Omental fat pad (tissue), 3 donors: ENCODE measurements at regions not wholly inside any gene's neighbourhood (a gene's known extent, or its start where the extent isn't known, plus 50 kb on each side); places are given as distances from the start of the nearest gene placed in this dataset.

ENCODE experiments used
- ATAC-seq: fragments of 150-250 bp; one replicate; pipeline ENCODE4 v1.9.1; 2016; ENCODE audit warnings: mild to moderate bottlenecking, moderate library complexity; ENCODE audit not compliant: low FRiP score
- DNase-seq: peaks from one replicate; pipeline ENCODE4 v3.0.0-alpha.2; 2019; ENCODE audit warnings: low spot score
- CTCF ChIP-seq, 3 donors: fragments of 450-650 bp; IDR thresholded peaks; one replicate each; pipeline ENCODE4 v1.5.1; 2016 to 2017; ENCODE audit warnings: antibody characterized with exemption in 3 of 3, mild to moderate bottlenecking in 3 of 3, moderate library complexity in 2 of 3

- ATAC-seq = no peak
- no peak for TF ChIP-seq CTCF (IDR thresholded peaks at IDR 0.05)
- DNase-seq = no peak
Measured at GRCh38 chr14:87178277-87178676, 814.7 kb downstream of the GALC start.

DNA sequence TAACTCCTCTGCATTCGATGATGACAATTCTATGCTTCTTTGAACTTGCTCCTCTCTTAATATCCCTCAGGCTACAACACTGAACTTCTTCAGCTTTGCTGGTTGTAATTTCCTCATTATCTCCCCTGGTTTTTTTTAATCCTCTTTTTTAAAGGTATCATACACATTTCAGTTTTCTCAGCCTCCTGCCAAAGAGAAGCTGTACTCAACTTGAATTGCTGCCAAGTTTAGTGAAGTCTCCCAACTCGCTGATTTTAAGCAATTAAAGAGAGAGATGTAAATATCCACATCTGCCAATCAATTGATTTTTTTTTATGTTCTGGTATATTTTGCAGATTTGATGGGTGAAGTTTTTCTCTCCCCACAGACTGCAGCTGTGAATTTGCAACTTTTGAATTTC lies 817.8 kb downstream of the GALC start:
- TF ChIP-seq CTCF (IDR thresholded peaks at IDR 0.05) = no peak
- DNase-seq (no peak), ATAC-seq (no peak)

DNA sequence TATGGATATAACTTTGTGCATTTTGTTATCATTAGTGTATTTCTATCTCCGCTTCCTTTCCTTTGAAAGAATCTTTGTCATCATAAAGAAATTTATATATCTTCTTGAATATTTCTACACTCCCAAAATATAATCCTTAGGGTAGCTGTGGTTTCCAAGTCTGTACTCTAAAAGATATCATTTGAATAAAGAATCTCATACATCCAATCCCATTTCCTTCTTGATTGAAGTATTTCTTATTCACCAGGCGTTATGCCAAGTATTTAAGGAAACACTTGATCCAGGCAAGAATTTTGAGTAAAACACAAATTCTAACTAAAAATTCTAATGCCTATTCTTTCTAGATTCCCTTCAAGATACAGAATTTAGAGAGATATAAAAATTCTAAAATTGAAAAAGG lies 821.8 kb downstream of the GALC start:
- no peak for TF ChIP-seq CTCF (IDR thresholded peaks at IDR 0.05)
- ATAC-seq = no peak
- no peak for DNase-seq

DNA sequence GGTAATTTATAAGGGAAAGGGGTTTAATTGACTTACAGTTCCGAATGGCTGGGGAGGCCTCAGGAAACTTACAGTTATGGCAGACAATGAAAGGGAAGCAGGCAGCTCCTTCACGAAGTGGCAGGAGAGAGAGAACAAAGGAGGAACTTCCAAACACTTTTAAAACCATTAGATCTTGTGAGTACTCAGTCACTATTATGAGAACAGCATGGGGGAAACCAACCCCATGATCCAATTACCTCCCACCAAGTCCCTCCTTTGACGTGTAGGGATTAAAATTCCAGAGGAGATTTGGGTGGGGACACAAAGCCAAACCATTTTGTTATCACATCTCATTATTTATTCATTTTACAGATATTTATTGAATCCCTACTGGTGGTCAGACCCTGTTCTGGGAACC lies 822.8 kb downstream of the GALC start:
- no peak for TF ChIP-seq CTCF (IDR thresholded peaks at IDR 0.05)
- ATAC-seq = no peak
- no peak for DNase-seq

- ATAC-seq (no peak), DNase-seq (no peak)
- TF ChIP-seq CTCF (IDR thresholded peaks at IDR 0.05) = no peak
Measured at GRCh38 chr14:87169362-87169761, 823.6 kb downstream of the GALC start.

DNA sequence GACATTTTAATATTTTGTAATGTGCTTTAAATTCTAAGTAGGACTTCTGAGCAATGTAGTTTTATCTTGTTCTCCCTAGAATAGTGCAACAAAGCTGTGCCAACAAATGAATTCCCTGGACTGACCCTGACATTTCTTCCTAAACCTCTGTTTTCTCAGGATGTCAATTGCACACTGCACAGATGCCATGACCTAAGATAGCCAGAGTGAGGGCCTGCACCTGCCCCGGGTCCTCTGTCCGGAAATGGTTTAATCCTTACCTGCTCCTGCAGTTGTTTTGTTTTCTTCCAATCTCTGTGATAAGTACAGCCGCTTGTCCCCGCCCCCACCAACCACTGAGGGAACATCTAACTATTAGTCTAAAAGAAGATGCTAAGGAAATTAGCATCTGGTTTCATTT lies 831.5 kb downstream of the GALC start:
- no peak for DNase-seq
- no peak for TF ChIP-seq CTCF (IDR thresholded peaks at IDR 0.05)
- ATAC-seq = peak; percentile 80

- TF ChIP-seq CTCF (IDR thresholded peaks at IDR 0.05) = no peak
- DNase-seq (no peak), ATAC-seq (peak; percentile 65)
Measured at GRCh38 chr14:87160989-87161388, 832.0 kb downstream of the GALC start.
